SU-DHL-6 (cell line): ENCODE measurements at regions not wholly inside any gene's neighbourhood (a gene's known extent, or its start where the extent isn't known, plus 50 kb on each side); places are given as distances from the start of the nearest gene placed in this dataset.

Experiments
- H2AFZ ChIP-seq: fragments of 200-600 bp; sonication (generic); 2 replicates; pipeline ENCODE4 v1.6.1; 2014; ENCODE audit warnings: low read depth, mild to moderate bottlenecking, moderate library complexity, mixed read lengths, antibody characterized with exemption, low read length; ENCODE audit not compliant: severe bottlenecking
- H3F3A ChIP-seq: fragments of 200-600 bp; shearing (Covaris generic); 2 replicates; pipeline ENCODE4 v1.6.0; 2016; ENCODE audit warnings: antibody characterized with exemption, mild to moderate bottlenecking; ENCODE audit not compliant: insufficient read depth
- H3K27ac ChIP-seq: fragments of 200-600 bp; sonication (generic); 2 replicates; pipeline ENCODE4 v1.5.1; 2016; ENCODE audit warnings: low read depth, mild to moderate bottlenecking, low read length, moderate library complexity, mixed read lengths
- H3K27me3 ChIP-seq: fragments of 200-600 bp; sonication (generic), shearing (Covaris generic); 2 replicates; pipeline ENCODE4 v1.6.0; 2014; ENCODE audit warnings: mild to moderate bottlenecking, low read length
- H3K36me3 ChIP-seq: fragments of 200-600 bp; sonication (generic); 2 replicates; pipeline ENCODE4 v1.6.1; 2014; ENCODE audit warnings: mild to moderate bottlenecking, low read length, mixed read lengths
- H3K4me2 ChIP-seq: fragments of 300-600, 200-600 bp; shearing (Covaris generic), sonication (generic); 2 replicates; pipeline ENCODE4 v1.6.0; 2014; ENCODE audit warnings: low read length, low read depth, mild to moderate bottlenecking; ENCODE audit not compliant: poor library complexity, severe bottlenecking
- H3K4me3 ChIP-seq: fragments of 200-600 bp; sonication (generic); 2 replicates; pipeline ENCODE4 v1.5.1; 2014; ENCODE audit warnings: antibody characterized with exemption, low read length, mild to moderate bottlenecking, mixed read lengths; ENCODE audit not compliant: insufficient read depth, poor library complexity, severe bottlenecking
- H3K79me2 ChIP-seq: fragments of 200-600 bp; sonication (generic); 2 replicates; pipeline ENCODE4 v1.6.1; 2014; ENCODE audit warnings: mild to moderate bottlenecking, low read length, moderate library complexity; ENCODE audit not compliant: insufficient read depth
- H3K9ac ChIP-seq: fragments of 200-600 bp; sonication (generic); 2 replicates; pipeline ENCODE4 v1.7.0; 2014; ENCODE audit warnings: mild to moderate bottlenecking, low read length
- H3K9me2 ChIP-seq: fragments of 200-600 bp; sonication (generic); replicated peaks from 2 replicates; pipeline ENCODE4 v1.6.1; 2014; ENCODE audit warnings: low read length; ENCODE audit not compliant: insufficient read depth
- H3K9me3 ChIP-seq: fragments of 200-600 bp; sonication (generic); 2 replicates; pipeline ENCODE4 v1.6.1; 2014; ENCODE audit warnings: low read length, mixed read lengths; ENCODE audit not compliant: insufficient read depth
- H4K20me1 ChIP-seq: fragments of 200-600 bp; sonication (generic); 2 replicates; pipeline ENCODE4 v1.6.1; 2014; ENCODE audit warnings: low read depth, mild to moderate bottlenecking, antibody characterized with exemption, low read length, moderate library complexity, mixed read lengths
- CTCF ChIP-seq: fragments of 200-600 bp; sonication (generic); IDR thresholded peaks from one replicate; pipeline ENCODE4 v1.5.1; 2017; ENCODE audit warnings: antibody characterized with exemption, mild to moderate bottlenecking, low read length, moderate library complexity; ENCODE audit not compliant: insufficient read depth, poor library complexity, severe bottlenecking
- EZH2phosphoT487 ChIP-seq: fragments of 200-600 bp; sonication (generic), shearing (Covaris generic); conservative IDR thresholded peaks from 2 replicates; pipeline ENCODE4 v1.6.1; 2018; ENCODE audit warnings: mild to moderate bottlenecking, antibody characterized with exemption, low read length, moderate library complexity, mixed read lengths

GRCh38 chr7:67754651-67755050 lies 758.0 kb downstream of the TYW1 start:
- Histone ChIP-seq H3K79me2 (no peaks in the 10 kb centered on the region), H3K9ac (no peak overlapping the region), H4K20me1 (no peaks in the 10 kb centered on the region), H3K4me2 (no peak overlapping the region), H3K36me3 (no peaks in the 10 kb centered on the region), H3K9me3 (0 out of 2 replicates have a peak, but pooled peaks cover 7% of the 10 kb centered on the region), H3F3A (no peaks in the 10 kb centered on the region), H3K4me3 (no peak overlapping the region), H3K27ac (no peak overlapping the region), H3K9me2 (no peaks in the 10 kb centered on the region), H3K27me3 (no peaks in the 10 kb centered on the region), H2AFZ (no peak overlapping the region)
- TF ChIP-seq CTCF (no peak), EZH2phosphoT487 (no peak)

GRCh38 chr7:67758551-67758950 lies 761.9 kb downstream of the TYW1 start:
- no peaks in the 10 kb centered on the region for H3K27me3 ChIP-seq
- no peak overlapping the region for H3K9ac ChIP-seq
- H3K27ac ChIP-seq: no peak overlapping the region
- no peaks in the 10 kb centered on the region for H3K9me3 ChIP-seq
- H3K4me2 ChIP-seq: no peak overlapping the region
- H3F3A ChIP-seq: no peaks in the 10 kb centered on the region
- no peaks in the 10 kb centered on the region for H3K79me2 ChIP-seq
- no peak overlapping the region for H3K4me3 ChIP-seq
- no peak for TF ChIP-seq EZH2phosphoT487
- no peak for TF ChIP-seq CTCF
- H3K36me3 ChIP-seq: no peaks in the 10 kb centered on the region
- no peaks in the 10 kb centered on the region for H3K9me2 ChIP-seq
- no peak overlapping the region for H2AFZ ChIP-seq
- no peaks in the 10 kb centered on the region for H4K20me1 ChIP-seq

GRCh38 chr7:67760971-67761370 lies 764.3 kb downstream of the TYW1 start:
- H2AFZ ChIP-seq: no peak overlapping the region
- no peaks in the 10 kb centered on the region for H3K79me2 ChIP-seq
- H4K20me1 ChIP-seq: no peaks in the 10 kb centered on the region
- no peaks in the 10 kb centered on the region for H3K36me3 ChIP-seq
- TF ChIP-seq EZH2phosphoT487: no peak
- no peak for TF ChIP-seq CTCF
- no peaks in the 10 kb centered on the region for H3F3A ChIP-seq
- no peak overlapping the region for H3K9ac ChIP-seq
- H3K9me3 ChIP-seq: no peaks in the 10 kb centered on the region
- no peak overlapping the region for H3K4me2 ChIP-seq
- H3K4me3 ChIP-seq: no peak overlapping the region
- H3K27ac ChIP-seq: no peak overlapping the region
- no peaks in the 10 kb centered on the region for H3K27me3 ChIP-seq
- H3K9me2 ChIP-seq: no peaks in the 10 kb centered on the region

DNA sequence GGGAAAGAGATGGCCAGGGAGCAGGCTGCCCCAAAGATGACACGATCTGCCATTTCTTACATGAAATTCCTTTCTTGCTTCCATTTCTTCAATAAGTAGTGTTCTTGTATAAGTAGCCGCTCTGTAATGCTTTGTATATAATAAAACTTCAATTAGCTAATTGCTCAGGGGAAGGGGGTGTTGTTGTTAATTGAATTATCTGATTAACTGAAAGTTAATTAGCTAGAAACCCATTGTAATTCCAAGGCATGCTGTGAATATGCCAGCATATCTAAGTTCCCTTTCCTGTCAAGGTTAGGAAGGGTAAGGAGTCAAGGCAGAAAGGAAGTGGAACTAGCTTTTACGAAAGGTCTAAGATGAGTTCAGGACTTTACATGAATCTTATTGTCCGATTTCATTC lies 765.9 kb downstream of the TYW1 start:
- Histone ChIP-seq H3K9me3 (no peaks in the 10 kb centered on the region), H3K36me3 (no peaks in the 10 kb centered on the region), H2AFZ (no peak overlapping the region), H3K79me2 (no peaks in the 10 kb centered on the region), H3K27me3 (no peaks in the 10 kb centered on the region), H3K9me2 (no peaks in the 10 kb centered on the region), H3K27ac (no peak overlapping the region), H3F3A (no peaks in the 10 kb centered on the region), H3K9ac (no peak overlapping the region), H3K4me2 (no peak overlapping the region), H4K20me1 (no peaks in the 10 kb centered on the region), H3K4me3 (no peak overlapping the region)
- TF ChIP-seq CTCF (no peak), EZH2phosphoT487 (no peak)
